Stimulated activated CD4-positive, alpha-beta T cell treated with anti-CD3 and anti-CD28 coated beads, Interleukin-12 subunit alpha, Interleukin-12 subunit beta, amount 100 ng/mL, for 4 hours (primary cell): ENCODE measurements at regions not wholly inside any gene's neighbourhood (a gene's known extent, or its start where the extent isn't known, plus 50 kb on each side); places are given as distances from the start of the nearest gene placed in this dataset.

Experiments used
- DNase-seq: peaks from one replicate; pipeline ENCODE4 v3.0.0-alpha.2; 2020

GRCh38 chr1:243910607-243911006 lies 60.6 kb upstream of the AKT3 start:
- no peak for DNase-seq

GRCh38 chr1:243903895-243904294 lies 53.9 kb upstream of the AKT3 start:
- DNase-seq, result no peak

DNA sequence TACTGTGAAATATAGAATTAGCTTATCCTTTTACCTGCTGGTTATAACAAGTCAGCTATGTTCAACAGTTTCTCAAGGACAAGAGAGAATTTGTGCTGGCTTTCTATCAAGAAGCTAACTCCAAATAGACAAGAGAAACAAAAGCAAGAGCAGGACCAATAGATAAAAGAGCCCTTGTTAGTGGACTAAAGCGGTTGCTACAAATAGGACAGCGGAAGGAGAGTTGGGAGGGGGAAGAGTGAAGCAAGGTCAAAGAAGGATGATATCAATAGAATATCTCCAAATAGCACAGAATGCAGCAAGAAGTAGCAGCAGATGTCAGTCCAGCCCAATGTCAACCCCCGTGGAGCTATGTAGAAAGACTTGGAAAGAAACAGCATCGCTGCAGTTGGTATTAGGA lies 53.0 kb upstream of the AKT3 start:
- DNase-seq, result no peak

DNA sequence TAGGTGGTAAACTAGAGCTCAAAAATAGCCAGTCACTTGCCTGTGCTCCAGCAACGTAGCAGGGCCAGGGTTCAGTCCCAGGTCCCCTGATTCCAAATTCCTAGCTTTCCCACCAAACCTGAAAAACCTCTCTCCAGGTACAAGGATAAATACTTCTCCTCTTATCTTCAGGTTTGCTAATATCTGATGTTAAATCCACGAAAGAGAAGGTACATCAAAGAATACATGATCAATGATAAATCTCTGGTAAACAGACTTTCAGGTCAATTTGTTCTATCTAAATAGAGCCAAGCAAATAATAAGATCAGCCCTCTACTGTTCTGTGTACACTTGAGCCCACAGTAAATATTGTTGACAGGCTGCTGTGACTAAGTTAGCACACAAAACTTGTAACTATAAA lies 52.1 kb upstream of the AKT3 start:
- no peak for DNase-seq
